ENCODE measurements at regions not wholly inside any gene's neighbourhood (a gene's known extent, or its start where the extent isn't known, plus 50 kb on each side); places are given as distances from the start of the nearest gene placed in this dataset.

DNA sequence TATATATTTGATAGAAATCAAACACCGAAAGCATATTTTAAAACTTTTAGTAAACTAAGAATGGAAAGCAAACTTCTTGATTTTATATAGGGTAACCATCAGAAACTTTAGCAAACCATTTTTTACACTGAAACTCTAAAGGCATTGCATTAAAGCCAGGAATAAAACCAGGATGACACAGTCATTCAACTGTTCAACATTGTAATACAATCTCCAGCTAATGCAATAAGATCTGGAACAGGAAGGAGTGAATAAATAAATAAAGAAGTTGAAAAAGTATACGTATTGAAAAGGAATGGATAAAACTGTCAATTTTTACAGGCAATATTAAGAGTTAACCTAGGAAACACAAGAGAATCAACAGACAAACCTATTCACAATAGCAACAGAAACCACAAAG lies 181.9 kb upstream of the TTC14 start:
- H3K27me3 ChIP-seq (ENCODE audit: control insufficient read depth in 1 of 2, insufficient read depth in 2 of 2, low read length in 2 of 2) = no peaks in the 10 kb centered on the region
- no peak overlapping the region for H3K4me2 ChIP-seq (ENCODE audit: low read depth, low read length)
- H3K4me1 ChIP-seq (ENCODE audit: insufficient read depth, low read length) = peaks cover 15% of the 10 kb centered on the region; the same call in 1 of the 2 replicates
- CTCF ChIA-PET (ENCODE audit: low intra/inter-chr PET ratio, low total read pairs) = no interaction called here
- BruUV-seq (replicated peaks) = no TSS peak
- POLR2A ChIA-PET = no interaction called here
- H3K27ac ChIP-seq (ENCODE audit: extremely low read length, insufficient read depth, low read length) = no peak overlapping the region
- 3% methylated on average over 2 of the region's 2 CpGs for WGBS (ENCODE audit: low lambda C conversion rate)
- FAIRE-seq (no peak), ATAC-seq (no peak), DNase-seq (ENCODE audit: low spot score) (no peak)
- no peaks in the 10 kb centered on the region for H3K9me3 ChIP-seq (ENCODE audit: low read length)
- no peak for TF ChIP-seq RCOR2 (CRISPR knock-in tag; IDR thresholded peaks at IDR 0.05)
- TF ChIP-seq ZNF160 (CRISPR knock-in tag; IDR thresholded peaks at IDR 0.05) = no peak
- TF ChIP-seq CSRNP2 (CRISPR knock-in tag; conservative IDR thresholded peaks at IDR 0.05; ENCODE audit: low read depth) = no peak
- no peak for TF ChIP-seq ATM (IDR thresholded peaks at IDR 0.05; ENCODE audit: borderline replicate concordance)
- TF ChIP-seq PREB (CRISPR knock-in tag; IDR thresholded peaks at IDR 0.05) = no peak
- no peaks in the 10 kb centered on the region for H3K79me2 ChIP-seq (ENCODE audit: insufficient read depth, low read length)
- no peak overlapping the region for H3K9ac ChIP-seq (ENCODE audit: insufficient read depth, low read depth, low read length)
- H3K36me3 ChIP-seq (replicated peaks in 1 of 2; ENCODE audit: control insufficient read depth in 1 of 2, insufficient read depth in 2 of 2, low read length in 2 of 2) = no peaks in the 10 kb centered on the region
- intact Hi-C loops (cut with micrococcal nuclease; ENCODE audit: unreplicated experiment) (no loop called here), in situ Hi-C loops (cut with HindIII; ENCODE audit: extremely low pct_ligation_motif_present, low pct_unique_long_range_greater_than_20kb) (no loop called here)
- H2AFZ ChIP-seq (ENCODE audit: low read length) = no peak overlapping the region
- no peak overlapping the region for H3K4me3 ChIP-seq (replicated peaks in 1 of 3; ENCODE audit: insufficient read depth in 1 of 3, low read depth in 2 of 3, low read length in 3 of 3)
- no peaks in the 10 kb centered on the region for H4K20me1 ChIP-seq (ENCODE audit: insufficient read depth, low read length)

DNA sequence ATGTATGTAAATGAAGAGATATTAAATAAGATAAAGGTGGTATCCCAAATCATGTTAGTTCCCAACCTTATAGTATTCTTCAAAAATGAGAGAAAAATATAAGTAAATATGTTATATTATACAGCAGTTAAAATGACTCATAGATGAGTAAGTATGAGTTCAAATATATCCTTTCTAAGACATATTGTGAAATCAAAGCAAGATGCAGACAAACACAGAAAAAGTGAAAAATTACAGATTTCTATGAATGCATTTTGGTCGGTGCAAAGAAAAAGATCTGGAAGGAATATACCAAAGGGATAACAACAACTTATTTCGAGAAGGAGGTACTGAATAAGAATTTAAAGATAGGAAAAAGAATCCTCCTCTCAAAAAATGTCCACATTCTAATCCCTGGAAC lies 181.2 kb upstream of the TTC14 start:
- H3K27ac ChIP-seq (ENCODE audit: extremely low read length, insufficient read depth, low read length) = no peak overlapping the region
- peaks cover 11% of the 10 kb centered on the region; the same call in 1 of the 2 replicates for H3K4me1 ChIP-seq (ENCODE audit: insufficient read depth, low read length)
- intact Hi-C loops (cut with micrococcal nuclease; ENCODE audit: unreplicated experiment) (no loop called here), in situ Hi-C loops (cut with HindIII; ENCODE audit: extremely low pct_ligation_motif_present, low pct_unique_long_range_greater_than_20kb) (no loop called here)
- no peak overlapping the region for H2AFZ ChIP-seq (ENCODE audit: low read length)
- CTCF ChIA-PET (ENCODE audit: low intra/inter-chr PET ratio, low total read pairs) = no interaction called here
- 18% methylated on average over 2 of the region's 2 CpGs for WGBS (ENCODE audit: low lambda C conversion rate)
- DNase-seq (ENCODE audit: low spot score) (no peak), ATAC-seq (no peak), FAIRE-seq (no peak)
- no peaks in the 10 kb centered on the region for H3K27me3 ChIP-seq (ENCODE audit: control insufficient read depth in 1 of 2, insufficient read depth in 2 of 2, low read length in 2 of 2)
- no peaks in the 10 kb centered on the region for H3K9me3 ChIP-seq (ENCODE audit: low read length)
- POLR2A ChIA-PET = no interaction called here
- H3K79me2 ChIP-seq (ENCODE audit: insufficient read depth, low read length) = no peaks in the 10 kb centered on the region
- no peaks in the 10 kb centered on the region for H4K20me1 ChIP-seq (ENCODE audit: insufficient read depth, low read length)
- TF ChIP-seq ZFX (CRISPR knock-in tag; IDR thresholded peaks at IDR 0.05; ENCODE audit: low read depth) (no peak), TCF7 (IDR thresholded peaks at IDR 0.05; ENCODE audit: low read depth) (no peak), EED (CRISPR knock-in tag; IDR thresholded peaks at IDR 0.05) (no peak), NPAS2 (CRISPR knock-in tag; IDR thresholded peaks at IDR 0.05; ENCODE audit: borderline replicate concordance) (no peak), ZNF891 (CRISPR knock-in tag; IDR thresholded peaks at IDR 0.05) (no peak)
- H3K4me2 ChIP-seq (ENCODE audit: low read depth, low read length) = no peak overlapping the region
- H3K4me3 ChIP-seq (replicated peaks in 1 of 3; ENCODE audit: insufficient read depth in 1 of 3, low read depth in 2 of 3, low read length in 3 of 3) = no peak overlapping the region
- BruUV-seq (replicated peaks) = no TSS peak
- H3K36me3 ChIP-seq (replicated peaks in 1 of 2; ENCODE audit: control insufficient read depth in 1 of 2, insufficient read depth in 2 of 2, low read length in 2 of 2) = no peaks in the 10 kb centered on the region
- no peak overlapping the region for H3K9ac ChIP-seq (ENCODE audit: insufficient read depth, low read depth, low read length)
